ENCODE measurements at regions not wholly inside any gene's neighbourhood (a gene's known extent, or its start where the extent isn't known, plus 50 kb on each side); places are given as distances from the start of the nearest gene placed in this dataset.

DNA sequence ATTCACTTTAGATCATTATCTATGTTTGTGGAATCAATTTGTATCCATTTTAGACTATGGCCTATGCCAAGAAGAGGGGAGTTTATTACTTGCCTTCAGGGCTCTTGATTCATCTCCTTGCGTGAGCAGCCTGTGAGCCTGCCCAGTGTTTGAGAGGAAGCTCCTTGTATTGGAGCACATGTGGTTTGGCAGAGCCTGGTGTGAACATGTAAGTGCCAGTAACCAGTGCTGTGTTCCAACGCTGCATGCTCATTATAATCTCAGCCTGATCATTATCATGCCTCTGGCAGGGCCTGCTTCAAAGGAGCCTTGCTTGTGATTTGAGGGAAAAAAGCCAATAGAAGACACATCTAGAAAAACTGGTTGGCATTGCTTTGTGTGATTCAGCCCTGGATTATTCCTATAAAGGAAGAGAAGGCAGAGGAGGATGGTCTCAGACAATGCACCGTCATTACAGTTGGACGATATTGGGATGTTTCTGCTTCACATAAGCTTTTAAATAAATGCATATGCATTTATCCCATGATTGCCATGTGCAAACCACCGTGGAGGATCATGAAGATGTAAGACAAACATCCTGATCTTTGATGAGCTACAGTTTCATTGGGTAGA lies 203.4 kb upstream of the AHR start:
- H3K27me3 Mint-ChIP-seq = no peaks in the 10 kb centered on the region
- TF ChIP-seq, protein P1, sequence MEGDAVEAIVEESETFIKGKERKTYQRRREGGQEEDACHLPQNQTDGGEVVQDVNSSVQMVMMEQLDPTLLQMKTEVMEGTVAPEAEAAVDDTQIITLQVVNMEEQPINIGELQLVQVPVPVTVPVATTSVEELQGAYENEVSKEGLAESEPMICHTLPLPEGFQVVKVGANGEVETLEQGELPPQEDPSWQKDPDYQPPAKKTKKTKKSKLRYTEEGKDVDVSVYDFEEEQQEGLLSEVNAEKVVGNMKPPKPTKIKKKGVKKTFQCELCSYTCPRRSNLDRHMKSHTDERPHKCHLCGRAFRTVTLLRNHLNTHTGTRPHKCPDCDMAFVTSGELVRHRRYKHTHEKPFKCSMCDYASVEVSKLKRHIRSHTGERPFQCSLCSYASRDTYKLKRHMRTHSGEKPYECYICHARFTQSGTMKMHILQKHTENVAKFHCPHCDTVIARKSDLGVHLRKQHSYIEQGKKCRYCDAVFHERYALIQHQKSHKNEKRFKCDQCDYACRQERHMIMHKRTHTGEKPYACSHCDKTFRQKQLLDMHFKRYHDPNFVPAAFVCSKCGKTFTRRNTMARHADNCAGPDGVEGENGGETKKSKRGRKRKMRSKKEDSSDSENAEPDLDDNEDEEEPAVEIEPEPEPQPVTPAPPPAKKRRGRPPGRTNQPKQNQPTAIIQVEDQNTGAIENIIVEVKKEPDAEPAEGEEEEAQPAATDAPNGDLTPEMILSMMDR (IDR thresholded peaks at IDR 0.05) = no peak
- H3K9ac ChIP-seq (ENCODE audit: low read length) = no peak overlapping the region
- H3K9me3 Mint-ChIP-seq (ENCODE audit: insufficient read depth) = no peaks in the 10 kb centered on the region
- H3K79me2 ChIP-seq (ENCODE audit: control insufficient read depth, insufficient read depth, low read length) = no peaks in the 10 kb centered on the region
- no peaks in the 10 kb centered on the region for H4K20me1 ChIP-seq (ENCODE audit: control insufficient read depth, insufficient read depth, low read length, poor library complexity, severe bottlenecking)
- no peak overlapping the region for H3K4me3 ChIP-seq (ENCODE audit: control extremely low read depth in 1 of 5, extremely low read depth in 1 of 5, insufficient read depth in 1 of 5, low read depth in 2 of 5, low read length in 4 of 5)
- intact Hi-C loops (cut with micrococcal nuclease) = no loop called here
- no peak overlapping the region for H3K27ac ChIP-seq (ENCODE audit: low read length in 2 of 2)
- no peak overlapping the region for H2AFZ ChIP-seq (ENCODE audit: insufficient read depth, low read depth, low read length, poor library complexity, severe bottlenecking)
- H3K9me3 ChIP-seq (ENCODE audit: control extremely low read depth in 1 of 3, control insufficient read depth in 2 of 3, insufficient read depth in 1 of 3, low read length in 2 of 3) = no peaks in the 10 kb centered on the region
- CTCF ChIA-PET = no interaction called here
- H3K27ac Mint-ChIP-seq = no peak overlapping the region
- no peak for DNase-seq
- H3K36me3 ChIP-seq (replicated peaks in 1 of 2; ENCODE audit: control extremely low read depth in 1 of 2, control insufficient read depth in 1 of 2, extremely low read depth in 1 of 2, insufficient read depth in 2 of 2, low read length in 1 of 2) = no peaks in the 10 kb centered on the region
- H3K4me1 ChIP-seq (ENCODE audit: control insufficient read depth in 2 of 2, insufficient read depth in 2 of 2, low read length in 2 of 2) = peaks cover 10 to 11% of the 10 kb centered on the region in 2 donors
- no peak for ATAC-seq (ENCODE audit: low read depth)
- 100% methylated on average over 1 of the region's 5 CpGs for WGBS (ENCODE audit: insufficient coverage)
- no peak overlapping the region for H3K4me3 Mint-ChIP-seq
- POLR2A ChIA-PET = no interaction called here
- H3K27me3 ChIP-seq (replicated peaks in 1 of 4; ENCODE audit: control extremely low read depth in 1 of 4, control insufficient read depth in 3 of 4, insufficient read depth in 4 of 4, low read length in 3 of 4) = no peaks in the 10 kb centered on the region
- peaks cover 15% of the 10 kb centered on the region for H3K4me1 Mint-ChIP-seq
- H3K4me2 ChIP-seq (replicated peaks; ENCODE audit: low read depth, low read length, poor library complexity, severe bottlenecking) = no peak overlapping the region

DNA sequence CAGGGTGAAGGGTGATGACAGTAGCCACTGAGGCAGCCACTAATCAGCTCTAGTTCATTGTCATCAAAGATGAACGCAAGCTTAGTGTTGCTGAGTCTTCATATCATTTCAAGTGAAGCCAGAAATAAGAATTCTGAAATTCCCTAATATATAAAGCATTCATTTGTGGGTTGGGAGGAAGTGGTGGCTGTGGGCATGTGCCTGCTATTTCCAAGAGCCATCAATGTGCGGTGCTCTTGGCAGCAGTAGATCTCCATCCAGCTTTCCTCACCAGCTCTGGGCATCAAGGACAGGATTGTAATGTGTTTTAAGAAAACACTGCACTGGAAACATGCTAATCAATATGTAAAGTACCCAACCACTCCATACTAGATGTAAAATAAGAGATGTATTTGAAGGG lies 202.5 kb upstream of the AHR start:
- ChIA-PET CTCF (no interaction called here), POLR2A (no interaction called here)
- H3K27ac Mint-ChIP-seq = no peak overlapping the region
- H3K4me1 Mint-ChIP-seq = peaks cover 15% of the 10 kb centered on the region
- Histone ChIP-seq H3K36me3 (replicated peaks in 1 of 2; ENCODE audit: control extremely low read depth in 1 of 2, control insufficient read depth in 1 of 2, extremely low read depth in 1 of 2, insufficient read depth in 2 of 2, low read length in 1 of 2) (no peaks in the 10 kb centered on the region), H3K4me2 (replicated peaks; ENCODE audit: low read depth, low read length, poor library complexity, severe bottlenecking) (no peak overlapping the region), H3K27me3 (replicated peaks in 1 of 4; ENCODE audit: control extremely low read depth in 1 of 4, control insufficient read depth in 3 of 4, insufficient read depth in 4 of 4, low read length in 3 of 4) (no peaks in the 10 kb centered on the region), H2AFZ (ENCODE audit: insufficient read depth, low read depth, low read length, poor library complexity, severe bottlenecking) (no peak overlapping the region), H3K4me3 (ENCODE audit: control extremely low read depth in 1 of 5, extremely low read depth in 1 of 5, insufficient read depth in 1 of 5, low read depth in 2 of 5, low read length in 4 of 5) (no peak overlapping the region), H3K9ac (ENCODE audit: low read length) (no peak overlapping the region), H3K4me1 (ENCODE audit: control insufficient read depth in 2 of 2, insufficient read depth in 2 of 2, low read length in 2 of 2) (peaks cover 10 to 11% of the 10 kb centered on the region in 2 donors), H4K20me1 (ENCODE audit: control insufficient read depth, insufficient read depth, low read length, poor library complexity, severe bottlenecking) (no peaks in the 10 kb centered on the region), H3K27ac (ENCODE audit: low read length in 2 of 2) (no peak overlapping the region), H3K79me2 (ENCODE audit: control insufficient read depth, insufficient read depth, low read length) (no peaks in the 10 kb centered on the region), H3K9me3 (ENCODE audit: control extremely low read depth in 1 of 3, control insufficient read depth in 2 of 3, insufficient read depth in 1 of 3, low read length in 2 of 3) (no peaks in the 10 kb centered on the region)
- no peaks in the 10 kb centered on the region for H3K9me3 Mint-ChIP-seq (ENCODE audit: insufficient read depth)
- WGBS (ENCODE audit: insufficient coverage) = 20% methylated on average over 1 of the region's 2 CpGs
- no peak overlapping the region for H3K4me3 Mint-ChIP-seq
- TF ChIP-seq, protein P1 (IDR thresholded peaks at IDR 0.05) = no peak
- TF ChIP-seq EZH2 (IDR thresholded peaks at IDR 0.05; ENCODE audit: borderline replicate concordance, insufficient read depth, low read depth, low read length, poor library complexity, severe bottlenecking) = no peak
- DNase-seq = no peak
- no peaks in the 10 kb centered on the region for H3K27me3 Mint-ChIP-seq
- intact Hi-C loops (cut with micrococcal nuclease) = no loop called here
- no peak for ATAC-seq (ENCODE audit: low read depth)

Measured in B cell (primary cell).